HCEC 1CT (cell line): ENCODE measurements at regions not wholly inside any gene's neighbourhood (a gene's known extent, or its start where the extent isn't known, plus 50 kb on each side); places are given as distances from the start of the nearest gene placed in this dataset.
"Not testable (repeated sequence)": the region's sequence is repeated elsewhere in the genome, so short reads cannot be mapped to it uniquely, and the experiment has no call there.

Experiments
- DNase-seq: peaks from one replicate; pipeline ENCODE4 v3.0.0-alpha.2; 2017

GRCh38 chr6:169142538-169142844 lies 111.2 kb downstream of the THBS2 start:
- DNase-seq = no peak

GRCh38 chr6:169141671-169142537 lies 111.7 kb downstream of the THBS2 start:
- peak; percentile 2 for DNase-seq

- DNase-seq = no peak
Measured at GRCh38 chr6:169140986-169141495, 112.6 kb downstream of the THBS2 start.

GRCh38 chr6:169139179-169139971 lies 114.3 kb downstream of the THBS2 start:
- no peak for DNase-seq

- no peak for DNase-seq
Measured at GRCh38 chr6:169132352-169132940, 121.2 kb downstream of the THBS2 start.

- no peak for DNase-seq
Measured at GRCh38 chr6:169131390-169131789, 122.3 kb downstream of the THBS2 start.

GRCh38 chr6:169130113-169130512 lies 123.5 kb downstream of the THBS2 start:
- no peak for DNase-seq

GRCh38 chr6:169121013-169121412 lies 132.6 kb downstream of the THBS2 start:
- no peak for DNase-seq

GRCh38 chr6:169119669-169120068 lies 134.0 kb downstream of the THBS2 start:
- no peak for DNase-seq

GRCh38 chr6:169118346-169118830 lies 135.3 kb downstream of the THBS2 start:
- DNase-seq = no peak

GRCh38 chr6:169117663-169118062 lies 136.0 kb downstream of the THBS2 start:
- DNase-seq = no peak

- DNase-seq = no peak
Measured at GRCh38 chr6:169115632-169116031, 138.0 kb downstream of the THBS2 start.

- DNase-seq = not testable (repeated sequence)
Measured at GRCh38 chr6:169114632-169115031, 139.0 kb downstream of the THBS2 start.

GRCh38 chr6:169112483-169113320 lies 140.9 kb downstream of the THBS2 start:
- DNase-seq = no peak

GRCh38 chr6:169111203-169111602 lies 142.4 kb downstream of the THBS2 start:
- no peak for DNase-seq

GRCh38 chr6:169109411-169110220 lies 144.0 kb downstream of the THBS2 start:
- no peak for DNase-seq

- no peak for DNase-seq
Measured at GRCh38 chr6:169108753-169109152, 144.9 kb downstream of the THBS2 start.

- no peak for DNase-seq
Measured at GRCh38 chr6:169106176-169106575, 147.5 kb downstream of the THBS2 start.

GRCh38 chr6:169101981-169102380 lies 151.7 kb downstream of the THBS2 start:
- peak; percentile 66 for DNase-seq

- no peak for DNase-seq
Measured at GRCh38 chr6:169101036-169101805, 152.4 kb downstream of the THBS2 start.
